NCI-H2227 (cell line): ENCODE measurements at regions not wholly inside any gene's neighbourhood (a gene's known extent, or its start where the extent isn't known, plus 50 kb on each side); places are given as distances from the start of the nearest gene placed in this dataset.

Source experiments
- DNase-seq: peaks from one replicate; lab custom pipeline; 2025; ENCODE audit not compliant: unreplicated experiment; lab: John Stamatoyannopoulos, UW

GRCh38 chrX:8314881-8315280 is 143.8 kb upstream of the VCX2 start:
- no peak for DNase-seq

GRCh38 chrX:8319359-8319758 is 145.3 kb upstream of the VCX3B start:
- DNase-seq = no peak

- DNase-seq = no peak
Observed at GRCh38 chrX:8323356-8323755, 141.3 kb upstream of the VCX3B start.

GRCh38 chrX:8341814-8342590 is 122.6 kb upstream of the VCX3B start:
- DNase-seq = no peak

- no peak for DNase-seq
Observed at GRCh38 chrX:8345473-8345872, 119.2 kb upstream of the VCX3B start.

GRCh38 chrX:8346060-8346459 is 118.6 kb upstream of the VCX3B start:
- no peak for DNase-seq

GRCh38 chrX:8346892-8347291 is 117.7 kb upstream of the VCX3B start:
- DNase-seq = no peak

GRCh38 chrX:8349816-8350544 is 114.7 kb upstream of the VCX3B start:
- DNase-seq = no peak

GRCh38 chrX:8358302-8358701 is 106.3 kb upstream of the VCX3B start:
- DNase-seq = no peak

GRCh38 chrX:8364369-8365141 is 100.1 kb upstream of the VCX3B start:
- DNase-seq = peak; percentile 17

GRCh38 chrX:8366481-8366880 is 98.1 kb upstream of the VCX3B start:
- no peak for DNase-seq

- DNase-seq = no peak
Observed at GRCh38 chrX:8374041-8374825, 90.4 kb upstream of the VCX3B start.

GRCh38 chrX:8377041-8377440 is 87.6 kb upstream of the VCX3B start:
- DNase-seq = no peak

GRCh38 chrX:8390771-8391170 is 73.9 kb upstream of the VCX3B start:
- DNase-seq = no peak

GRCh38 chrX:8403988-8404387 is 60.6 kb upstream of the VCX3B start:
- DNase-seq = no peak

- DNase-seq = no peak
Observed at GRCh38 chrX:8404471-8404870, 60.2 kb upstream of the VCX3B start.

- DNase-seq = no peak
Observed at GRCh38 chrX:8404926-8405325, 59.7 kb upstream of the VCX3B start.

- no peak for DNase-seq
Observed at GRCh38 chrX:8405631-8406030, 59.0 kb upstream of the VCX3B start.

- no peak for DNase-seq
Observed at GRCh38 chrX:8413279-8413678, 51.4 kb upstream of the VCX3B start.
